DOHH2 (cell line): ENCODE measurements at regions not wholly inside any gene's neighbourhood (a gene's known extent, or its start where the extent isn't known, plus 50 kb on each side); places are given as distances from the start of the nearest gene placed in this dataset.

Source experiments
- H3F3A ChIP-seq: fragments of 200-600 bp; sonication (generic), shearing (Covaris generic); 2 replicates; pipeline ENCODE4 v1.6.0; 2016; ENCODE audit warnings: antibody characterized with exemption, mild to moderate bottlenecking; ENCODE audit not compliant: control insufficient read depth, insufficient read depth
- H3K27ac ChIP-seq: fragments of 200-600 bp; sonication (generic); 2 replicates; pipeline ENCODE4 v1.5.1; 2014; ENCODE audit warnings: low read depth, mild to moderate bottlenecking, low read length, moderate library complexity
- H3K27me3 ChIP-seq: fragments of 200-600 bp; sonication (generic); 2 replicates; pipeline ENCODE4 v1.6.1; 2014; ENCODE audit warnings: mild to moderate bottlenecking, low read length, mixed read lengths; ENCODE audit not compliant: control insufficient read depth
- H3K36me3 ChIP-seq: fragments of 200-600 bp; sonication (generic); 2 replicates; pipeline ENCODE4 v1.6.1; 2014; ENCODE audit warnings: mild to moderate bottlenecking, low read length, moderate library complexity, mixed read lengths; ENCODE audit not compliant: control insufficient read depth
- H3K4me1 ChIP-seq: fragments of 200-600 bp; sonication (generic); 2 replicates; pipeline ENCODE4 v1.6.1; 2014; ENCODE audit warnings: mild to moderate bottlenecking, low read length, mixed read lengths; ENCODE audit not compliant: control insufficient read depth
- H3K4me2 ChIP-seq: fragments of 200-600 bp; sonication (generic); 2 replicates; pipeline ENCODE4 v1.6.0; 2014; ENCODE audit warnings: mild to moderate bottlenecking, low read length, moderate library complexity
- H3K4me3 ChIP-seq: fragments of 200-600 bp; sonication (generic); 2 replicates; pipeline ENCODE4 v1.5.1; 2014; ENCODE audit warnings: mild to moderate bottlenecking, low read length, mixed read lengths
- H3K79me2 ChIP-seq: fragments of 200-600 bp; sonication (generic); 2 replicates; pipeline ENCODE4 v1.6.1; 2014; ENCODE audit warnings: mild to moderate bottlenecking, low read length, mixed read lengths; ENCODE audit not compliant: control insufficient read depth
- H3K9me2 ChIP-seq: fragments of 200-600 bp; sonication (generic); replicated peaks from 2 replicates; pipeline ENCODE4 v1.6.1; 2014; ENCODE audit warnings: mild to moderate bottlenecking, low read length, mixed read lengths; ENCODE audit not compliant: control insufficient read depth
- H3K9me3 ChIP-seq: fragments of 200-600 bp; sonication (generic); 2 replicates; pipeline ENCODE4 v1.6.1; 2014; ENCODE audit warnings: antibody characterized with exemption, low read length, mixed read lengths; ENCODE audit not compliant: control insufficient read depth, insufficient read depth
- H4K20me1 ChIP-seq: fragments of 200-600 bp; sonication (generic); 2 replicates; pipeline ENCODE4 v1.6.0; 2014; ENCODE audit warnings: low read depth, mild to moderate bottlenecking, antibody characterized with exemption, low read length, moderate library complexity; ENCODE audit not compliant: control insufficient read depth, insufficient read depth
- EZH2phosphoT487 ChIP-seq: fragments of 200-600 bp; sonication (generic); IDR thresholded peaks from 2 replicates; pipeline ENCODE4 v1.6.1; 2017; ENCODE audit warnings: borderline replicate concordance, mild to moderate bottlenecking, antibody characterized with exemption, low read length, moderate library complexity, mixed read lengths
- TF ChIP-seq, protein P1 (sequence below): fragments of 200-600 bp; sonication (generic); IDR thresholded peaks from one replicate; pipeline ENCODE4 v1.5.1; 2014; ENCODE audit warnings: antibody characterized with exemption, mild to moderate bottlenecking, low read depth, low read length; ENCODE audit not compliant: poor library complexity, severe bottlenecking

DNA sequence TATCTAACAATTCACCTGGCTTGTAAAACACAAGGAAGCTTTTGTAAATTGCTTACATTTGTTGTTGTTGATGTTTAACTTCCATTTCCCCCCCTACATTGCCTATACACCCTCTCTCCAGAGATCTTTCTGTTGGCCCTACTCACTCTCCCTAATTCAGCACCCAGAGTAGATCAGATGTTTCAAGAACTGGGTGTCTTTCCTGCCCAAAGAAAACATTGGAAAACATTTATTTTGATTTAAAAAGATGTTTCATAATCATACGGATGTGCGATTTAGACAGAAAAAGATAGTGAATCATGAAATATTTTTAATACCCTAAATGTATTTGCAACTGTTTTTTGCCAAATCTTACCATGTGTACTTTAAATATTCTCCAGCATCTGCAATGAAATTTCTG, 446.4 kb upstream of the RGS6 start:
- Histone ChIP-seq H3F3A (no peaks in the 10 kb centered on the region), H3K9me2 (no peaks in the 10 kb centered on the region), H3K36me3 (no peaks in the 10 kb centered on the region)

DNA sequence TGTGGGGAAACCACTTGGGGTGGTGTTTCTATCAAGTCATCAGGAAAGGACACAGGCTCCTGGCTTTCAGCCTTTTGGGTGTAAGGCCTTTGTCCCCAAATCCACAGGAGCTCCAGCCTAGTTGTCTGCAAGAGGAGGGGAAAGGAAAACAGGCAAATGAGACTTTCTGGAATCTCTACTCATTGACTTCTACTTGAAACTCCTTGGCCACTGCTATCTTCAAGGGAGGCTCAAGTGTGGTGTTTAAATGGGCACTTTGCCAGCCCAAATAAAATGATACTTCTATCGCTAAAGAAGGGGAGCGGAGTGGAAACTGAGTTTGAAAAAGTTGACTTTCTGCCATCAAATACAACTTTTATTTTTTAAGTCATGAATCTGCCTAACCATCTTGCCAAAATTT, 445.9 kb upstream of the RGS6 start:
- no peak overlapping the region for H3K4me3 ChIP-seq
- H3K27ac ChIP-seq: no peak overlapping the region
- no peaks in the 10 kb centered on the region for H3K9me3 ChIP-seq
- no peaks in the 10 kb centered on the region for H3K27me3 ChIP-seq
- no peaks in the 10 kb centered on the region for H3F3A ChIP-seq
- TF ChIP-seq EZH2phosphoT487: no peak
- TF ChIP-seq, protein P1, sequence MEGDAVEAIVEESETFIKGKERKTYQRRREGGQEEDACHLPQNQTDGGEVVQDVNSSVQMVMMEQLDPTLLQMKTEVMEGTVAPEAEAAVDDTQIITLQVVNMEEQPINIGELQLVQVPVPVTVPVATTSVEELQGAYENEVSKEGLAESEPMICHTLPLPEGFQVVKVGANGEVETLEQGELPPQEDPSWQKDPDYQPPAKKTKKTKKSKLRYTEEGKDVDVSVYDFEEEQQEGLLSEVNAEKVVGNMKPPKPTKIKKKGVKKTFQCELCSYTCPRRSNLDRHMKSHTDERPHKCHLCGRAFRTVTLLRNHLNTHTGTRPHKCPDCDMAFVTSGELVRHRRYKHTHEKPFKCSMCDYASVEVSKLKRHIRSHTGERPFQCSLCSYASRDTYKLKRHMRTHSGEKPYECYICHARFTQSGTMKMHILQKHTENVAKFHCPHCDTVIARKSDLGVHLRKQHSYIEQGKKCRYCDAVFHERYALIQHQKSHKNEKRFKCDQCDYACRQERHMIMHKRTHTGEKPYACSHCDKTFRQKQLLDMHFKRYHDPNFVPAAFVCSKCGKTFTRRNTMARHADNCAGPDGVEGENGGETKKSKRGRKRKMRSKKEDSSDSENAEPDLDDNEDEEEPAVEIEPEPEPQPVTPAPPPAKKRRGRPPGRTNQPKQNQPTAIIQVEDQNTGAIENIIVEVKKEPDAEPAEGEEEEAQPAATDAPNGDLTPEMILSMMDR: no peak
- H3K4me2 ChIP-seq: no peak overlapping the region
- H3K79me2 ChIP-seq: 0 out of 2 replicates have a peak, but pooled peaks cover 2% of the 10 kb centered on the region
- H4K20me1 ChIP-seq: no peaks in the 10 kb centered on the region
- no peaks in the 10 kb centered on the region for H3K36me3 ChIP-seq
- no peaks in the 10 kb centered on the region for H3K4me1 ChIP-seq
- H3K9me2 ChIP-seq: no peaks in the 10 kb centered on the region

More for the DNA sequence above, 446.4 kb upstream of the RGS6 start:
- Histone ChIP-seq H3K4me3 (no peak overlapping the region), H3K4me2 (no peak overlapping the region), H3K27me3 (no peaks in the 10 kb centered on the region), H3K79me2 (no peaks in the 10 kb centered on the region), H4K20me1 (no peaks in the 10 kb centered on the region), H3K27ac (no peak overlapping the region), H3K9me3 (no peaks in the 10 kb centered on the region), H3K4me1 (no peaks in the 10 kb centered on the region)
- TF ChIP-seq EZH2phosphoT487: no peak
- TF ChIP-seq, protein P1: no peak

DNA sequence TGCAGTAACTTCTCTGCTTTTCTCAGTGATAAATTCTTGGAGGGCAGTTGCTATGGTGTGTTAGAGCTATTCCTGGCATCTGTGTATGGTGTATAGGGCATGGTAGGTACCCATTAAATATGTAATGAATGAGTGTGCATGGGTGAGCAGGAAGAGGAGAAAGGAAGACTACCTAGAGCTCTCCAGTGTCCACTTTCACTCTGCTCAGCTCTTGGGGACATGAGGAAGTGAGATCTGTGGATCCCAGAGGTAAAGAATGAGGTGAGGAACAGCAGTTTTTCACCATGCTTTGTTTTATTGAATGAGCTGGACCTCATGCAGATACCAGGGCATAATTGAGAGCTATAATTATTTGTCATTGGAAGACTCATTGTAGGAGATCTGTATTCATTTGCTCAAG, 444.8 kb upstream of the RGS6 start:
- H3K4me3 ChIP-seq: no peak overlapping the region
- H3K4me2 ChIP-seq: no peak overlapping the region
- no peaks in the 10 kb centered on the region for H3F3A ChIP-seq
- no peaks in the 10 kb centered on the region for H3K36me3 ChIP-seq
- no peaks in the 10 kb centered on the region for H3K27me3 ChIP-seq
- no peaks in the 10 kb centered on the region for H3K4me1 ChIP-seq
- no peak overlapping the region for H3K27ac ChIP-seq
- no peaks in the 10 kb centered on the region for H3K9me2 ChIP-seq
- TF ChIP-seq EZH2phosphoT487: no peak
- TF ChIP-seq, protein P1: no peak
- 0 out of 2 replicates have a peak, but pooled peaks cover 2% of the 10 kb centered on the region for H3K79me2 ChIP-seq
- H3K9me3 ChIP-seq: no peaks in the 10 kb centered on the region
- no peaks in the 10 kb centered on the region for H4K20me1 ChIP-seq
